Endothelial cell (in vitro differentiated cells): ENCODE measurements at regions not wholly inside any gene's neighbourhood (a gene's known extent, or its start where the extent isn't known, plus 50 kb on each side); places are given as distances from the start of the nearest gene placed in this dataset.

ENCODE experiments used
- DNase-seq: peaks from one replicate; pipeline ENCODE4 v3.0.0; 2021; ENCODE audit warnings: low spot score
- H3K27ac Mint-ChIP-seq: one replicate; pipeline ENCODE4 v1.8.0; 2021; ENCODE audit warnings: mixed read lengths, inconsistent platforms; ENCODE audit not compliant: unreplicated experiment
- H3K27me3 Mint-ChIP-seq: one replicate; pipeline ENCODE4 v1.8.0; 2021; ENCODE audit warnings: mild to moderate bottlenecking, moderate library complexity, mixed read lengths, inconsistent platforms; ENCODE audit not compliant: unreplicated experiment
- H3K36me3 Mint-ChIP-seq: one replicate; pipeline ENCODE4 v1.8.0; 2021; ENCODE audit warnings: mild to moderate bottlenecking, low read depth, mixed read lengths, inconsistent platforms; ENCODE audit not compliant: unreplicated experiment
- H3K4me1 Mint-ChIP-seq: one replicate; pipeline ENCODE4 v1.8.0; 2021; ENCODE audit warnings: mild to moderate bottlenecking, mixed read lengths, inconsistent platforms; ENCODE audit not compliant: unreplicated experiment
- H3K4me3 Mint-ChIP-seq: one replicate; pipeline ENCODE4 v1.8.0; 2021; ENCODE audit warnings: mild to moderate bottlenecking, mixed read lengths, inconsistent platforms; ENCODE audit not compliant: unreplicated experiment
- H3K9me3 Mint-ChIP-seq: one replicate; pipeline ENCODE4 v1.8.0; 2021; ENCODE audit warnings: mixed read lengths, inconsistent platforms; ENCODE audit not compliant: unreplicated experiment
- CTCF ChIP-seq: fragments of 200-600 bp; sonication (generic); IDR thresholded peaks from one replicate; pipeline ENCODE4 v1.5.0; 2021; ENCODE audit warnings: antibody characterized with exemption; ENCODE audit not compliant: unreplicated experiment

GRCh38 chr6:44007818-44008621, 119.2 kb downstream of the MRPL14 start:
- H3K4me3 Mint-ChIP-seq = no peak overlapping the region
- peaks cover 12% of the 10 kb centered on the region for H3K27me3 Mint-ChIP-seq
- no peak overlapping the region for H3K27ac Mint-ChIP-seq
- H3K9me3 Mint-ChIP-seq = no peaks in the 10 kb centered on the region
- H3K4me1 Mint-ChIP-seq = peaks cover 3% of the 10 kb centered on the region
- peaks cover 3% of the 10 kb centered on the region for H3K36me3 Mint-ChIP-seq
- DNase-seq = no peak
- TF ChIP-seq CTCF = no peak

GRCh38 chr6:44006872-44007303, 120.4 kb downstream of the MRPL14 start:
- Mint-ChIP-seq H3K4me3 (no peak overlapping the region), H3K4me1 (peaks cover 3% of the 10 kb centered on the region)

GRCh38 chr6:44006123-44006871, 121.0 kb downstream of the MRPL14 start:
- no peak overlapping the region for H3K4me3 Mint-ChIP-seq
- peaks cover 6% of the 10 kb centered on the region for H3K36me3 Mint-ChIP-seq
- no peak overlapping the region for H3K27ac Mint-ChIP-seq
- TF ChIP-seq CTCF = no peak
- no peaks in the 10 kb centered on the region for H3K9me3 Mint-ChIP-seq
- peaks cover 3% of the 10 kb centered on the region for H3K4me1 Mint-ChIP-seq
- no peak for DNase-seq
- peaks cover 14% of the 10 kb centered on the region for H3K27me3 Mint-ChIP-seq

More at GRCh38 chr6:44006872-44007303, 120.4 kb downstream of the MRPL14 start:
- H3K27ac Mint-ChIP-seq = no peak overlapping the region
- H3K36me3 Mint-ChIP-seq = peaks cover 3% of the 10 kb centered on the region
- peaks cover 12% of the 10 kb centered on the region for H3K27me3 Mint-ChIP-seq
- TF ChIP-seq CTCF = no peak
- no peak for DNase-seq
- H3K9me3 Mint-ChIP-seq = no peaks in the 10 kb centered on the region

GRCh38 chr6:44005507-44005903, 121.7 kb downstream of the MRPL14 start:
- peaks cover 3% of the 10 kb centered on the region for H3K4me1 Mint-ChIP-seq
- H3K36me3 Mint-ChIP-seq = peaks cover 6% of the 10 kb centered on the region
- no peak overlapping the region for H3K27ac Mint-ChIP-seq
- H3K27me3 Mint-ChIP-seq = peaks cover 14% of the 10 kb centered on the region
- TF ChIP-seq CTCF = no peak
- no peak overlapping the region for H3K4me3 Mint-ChIP-seq
- DNase-seq = no peak
- no peaks in the 10 kb centered on the region for H3K9me3 Mint-ChIP-seq
